B cell (primary cell): ENCODE measurements at regions not wholly inside any gene's neighbourhood (a gene's known extent, or its start where the extent isn't known, plus 50 kb on each side); places are given as distances from the start of the nearest gene placed in this dataset.

ENCODE experiments used
- ATAC-seq: fragments of 200-7000 bp; cut with Tn5 transposase; one replicate; pipeline ENCODE4 v1.10.0; 2021; ENCODE audit warnings: low read depth, mild to moderate bottlenecking, moderate number of reproducible peaks, moderate library complexity
- CTCF ChIA-PET: fragments of 350-600 bp; sonication (Branson Sonifier 250); formaldehyde crosslinking; loops from one replicate; lab custom pipeline; 2021; ENCODE audit warnings: antibody characterized with exemption, inconsistent platforms; lab: Charles Lee
- POLR2A ChIA-PET: fragments of 350-600 bp; sonication (Branson Sonifier 250); formaldehyde crosslinking; loops from one replicate; lab custom pipeline; 2021; ENCODE audit warnings: antibody characterized with exemption; lab: Charles Lee
- DNase-seq: peaks from one replicate; pipeline ENCODE4 v3.0.0; 2013
- H2AFZ ChIP-seq: 2 replicates; pipeline ENCODE4 v1.6.1; 2012; ENCODE audit warnings: mild to moderate bottlenecking, low read depth, low read length; ENCODE audit not compliant: insufficient read depth, poor library complexity, severe bottlenecking
- H3K27ac ChIP-seq, 2 donors: 1 replicate in 1 of 2; 2 replicates in 1 of 2; pipeline ENCODE4 v1.5.1; 2012 to 2013; ENCODE audit warnings: low read length in 2 of 2, mild to moderate bottlenecking in 2 of 2, moderate library complexity in 1 of 2
- H3K27me3 ChIP-seq, 4 experiments: fragments of 200-600 bp in 1 of 4; sonication (generic) in 1 of 4; replicated peaks in 1 of 4; 1 replicate in 2 of 4; 2 replicates in 2 of 4; pipeline versions ENCODE4 v1.6.1 to v1.7.0; 2013 to 2016; ENCODE audit warnings: low read length in 3 of 4, mild to moderate bottlenecking in 2 of 4, mixed read lengths in 1 of 4, moderate library complexity in 1 of 4; ENCODE audit not compliant: insufficient read depth in 4 of 4, control insufficient read depth in 3 of 4; ENCODE audit errors: control extremely low read depth in 1 of 4
- H3K36me3 ChIP-seq, 2 experiments: replicated peaks in 1 of 2; 1 replicate in 1 of 2; 2 replicates in 1 of 2; pipeline versions ENCODE4 v1.6.1 to v1.7.1; 2013; ENCODE audit warnings: low read length in 1 of 2; ENCODE audit not compliant: insufficient read depth in 2 of 2, control insufficient read depth in 1 of 2; ENCODE audit errors: control extremely low read depth in 1 of 2, extremely low read depth in 1 of 2
- H3K4me1 ChIP-seq, 2 donors: fragments of 200-600 bp in 1 of 2; sonication (generic) in 1 of 2; 1 replicate in 1 of 2; 2 replicates in 1 of 2; pipeline versions ENCODE4 v1.5.1 to v1.6.1; 2013 to 2017; ENCODE audit warnings: low read length in 2 of 2; ENCODE audit not compliant: control insufficient read depth in 2 of 2, insufficient read depth in 2 of 2
- H3K4me2 ChIP-seq: replicated peaks from 2 replicates; pipeline ENCODE3; 2012; ENCODE audit warnings: mild to moderate bottlenecking, low read depth, low read length; ENCODE audit not compliant: poor library complexity, severe bottlenecking
- H3K4me3 ChIP-seq, 5 experiments: fragments of 200-600 bp in 1 of 5; sonication (generic) in 1 of 5; 1 replicate in 3 of 5; 2 replicates in 2 of 5; pipeline versions ENCODE4 v1.5.1 to v1.7.0; 2011 to 2016; ENCODE audit warnings: low read length in 4 of 5, mild to moderate bottlenecking in 4 of 5, low read depth in 2 of 5, control low read depth in 1 of 5, moderate library complexity in 1 of 5; ENCODE audit not compliant: insufficient read depth in 1 of 5; ENCODE audit errors: control extremely low read depth in 1 of 5, extremely low read depth in 1 of 5
- H3K79me2 ChIP-seq: fragments of 200-600 bp; sonication (generic); one replicate; pipeline ENCODE4 v1.6.0; 2016; ENCODE audit warnings: low read length; ENCODE audit not compliant: control insufficient read depth, insufficient read depth
- H3K9ac ChIP-seq: fragments of 200-600 bp; sonication (generic); 2 replicates; pipeline ENCODE4 v1.6.1; 2017; ENCODE audit warnings: mild to moderate bottlenecking, low read length, moderate library complexity
- H3K9me3 ChIP-seq, 3 donors: one replicate each; pipeline versions ENCODE4 v1.6.1 to v1.7.1; 2013; ENCODE audit warnings: low read length in 2 of 3; ENCODE audit not compliant: control insufficient read depth in 2 of 3, insufficient read depth in 1 of 3; ENCODE audit errors: control extremely low read depth in 1 of 3
- H4K20me1 ChIP-seq: 2 replicates; pipeline ENCODE4 v1.6.0; 2012; ENCODE audit warnings: mild to moderate bottlenecking, low read length; ENCODE audit not compliant: insufficient read depth, control insufficient read depth, poor library complexity, severe bottlenecking
- H3K27ac Mint-ChIP-seq: one replicate; pipeline ENCODE4 v1.8.0; 2021; ENCODE audit warnings: mixed read lengths
- H3K27me3 Mint-ChIP-seq: one replicate; pipeline ENCODE4 v1.8.0; 2021; ENCODE audit warnings: mixed read lengths
- H3K4me1 Mint-ChIP-seq: one replicate; pipeline ENCODE4 v1.8.0; 2021; ENCODE audit warnings: mixed read lengths
- H3K4me3 Mint-ChIP-seq: one replicate; pipeline ENCODE4 v1.8.0; 2021; ENCODE audit warnings: mixed read lengths
- H3K9me3 Mint-ChIP-seq: one replicate; pipeline ENCODE4 v1.8.0; 2022; ENCODE audit warnings: mixed read lengths; ENCODE audit not compliant: insufficient read depth
- EZH2 ChIP-seq: IDR thresholded peaks from 2 replicates; pipeline ENCODE4 v1.6.1; 2012; ENCODE audit warnings: borderline replicate concordance, low read depth, mild to moderate bottlenecking, moderate library complexity, low read length; ENCODE audit not compliant: insufficient read depth, poor library complexity, severe bottlenecking
- WGBS: methylation state at CpG from one replicate; pipeline ENCODE4 v1.1.5; 2013; ENCODE audit warnings: missing lambda C conversion rate; ENCODE audit not compliant: insufficient coverage; 5-methylcytosine and 5-hydroxymethylcytosine counted together
- intact Hi-C: fragments of 100-400 bp; cut with micrococcal nuclease; formaldehyde crosslinking; loops from one replicate; pipeline ENCODE4 v1.10.0; 2022
- TF ChIP-seq, protein P1 (sequence below): fragments of 200-600 bp; IDR thresholded peaks from one replicate; pipeline ENCODE4 v1.8.0; 2022; ENCODE audit warnings: antibody characterized with exemption, mild to moderate bottlenecking

DNA sequence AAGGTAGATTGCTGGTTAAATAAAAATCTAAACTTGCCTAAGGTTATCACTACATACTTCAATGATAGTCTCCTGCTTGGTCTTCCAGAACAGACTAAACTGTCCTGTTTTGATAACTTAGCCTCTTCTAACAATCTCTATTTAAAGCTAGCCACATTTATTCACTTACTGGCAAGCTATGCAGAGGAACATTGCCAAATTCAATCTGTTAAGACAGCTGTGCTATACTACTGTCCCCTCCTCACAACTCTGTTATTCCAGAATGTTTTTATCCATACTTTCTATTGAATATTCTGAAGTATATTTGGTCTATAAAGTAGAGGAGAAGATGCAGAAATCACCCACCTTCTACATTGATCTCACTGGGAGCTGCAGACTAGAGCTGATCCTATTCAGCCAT, 594.0 kb upstream of the CCDC54 start:
- Histone ChIP-seq H3K79me2 (no peaks in the 10 kb centered on the region), H3K4me1 (no peaks in the 10 kb centered on the region), H2AFZ (no peak overlapping the region), H3K9me3 (no peaks in the 10 kb centered on the region), H3K4me2 (no peak overlapping the region), H3K4me3 (no peak overlapping the region), H4K20me1 (no peaks in the 10 kb centered on the region), H3K27me3 (no peaks in the 10 kb centered on the region), H3K9ac (no peak overlapping the region), H3K27ac (no peak overlapping the region), H3K36me3 (no peaks in the 10 kb centered on the region)
- intact Hi-C loops: no loop called here
- no peaks in the 10 kb centered on the region for H3K4me1 Mint-ChIP-seq
- TF ChIP-seq, protein P1, sequence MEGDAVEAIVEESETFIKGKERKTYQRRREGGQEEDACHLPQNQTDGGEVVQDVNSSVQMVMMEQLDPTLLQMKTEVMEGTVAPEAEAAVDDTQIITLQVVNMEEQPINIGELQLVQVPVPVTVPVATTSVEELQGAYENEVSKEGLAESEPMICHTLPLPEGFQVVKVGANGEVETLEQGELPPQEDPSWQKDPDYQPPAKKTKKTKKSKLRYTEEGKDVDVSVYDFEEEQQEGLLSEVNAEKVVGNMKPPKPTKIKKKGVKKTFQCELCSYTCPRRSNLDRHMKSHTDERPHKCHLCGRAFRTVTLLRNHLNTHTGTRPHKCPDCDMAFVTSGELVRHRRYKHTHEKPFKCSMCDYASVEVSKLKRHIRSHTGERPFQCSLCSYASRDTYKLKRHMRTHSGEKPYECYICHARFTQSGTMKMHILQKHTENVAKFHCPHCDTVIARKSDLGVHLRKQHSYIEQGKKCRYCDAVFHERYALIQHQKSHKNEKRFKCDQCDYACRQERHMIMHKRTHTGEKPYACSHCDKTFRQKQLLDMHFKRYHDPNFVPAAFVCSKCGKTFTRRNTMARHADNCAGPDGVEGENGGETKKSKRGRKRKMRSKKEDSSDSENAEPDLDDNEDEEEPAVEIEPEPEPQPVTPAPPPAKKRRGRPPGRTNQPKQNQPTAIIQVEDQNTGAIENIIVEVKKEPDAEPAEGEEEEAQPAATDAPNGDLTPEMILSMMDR: no peak
- no peak for TF ChIP-seq EZH2
- ChIA-PET POLR2A (no interaction called here), CTCF (no interaction called here)
- ATAC-seq (no peak), DNase-seq (no peak)
- H3K9me3 Mint-ChIP-seq: no peaks in the 10 kb centered on the region
- no peak overlapping the region for H3K27ac Mint-ChIP-seq
- H3K27me3 Mint-ChIP-seq: no peaks in the 10 kb centered on the region
- H3K4me3 Mint-ChIP-seq: no peak overlapping the region

DNA sequence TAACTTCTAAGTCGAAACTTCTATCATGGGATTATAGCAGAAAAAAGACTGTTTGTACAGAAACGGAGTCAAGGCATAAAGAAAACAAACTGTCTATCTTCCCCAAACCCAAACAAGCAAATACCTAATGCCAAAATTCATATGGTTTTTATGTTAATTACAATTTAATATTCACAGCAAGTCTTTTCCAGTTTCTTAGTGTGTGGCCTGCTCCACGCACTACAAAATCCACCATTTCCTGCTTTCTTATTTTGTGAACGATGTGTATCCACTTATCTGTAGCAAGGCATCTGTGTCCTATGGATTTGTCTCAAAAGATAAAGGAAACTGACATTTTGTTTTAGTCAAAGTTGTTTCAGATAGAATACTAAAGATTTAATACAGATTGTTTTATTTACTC, 588.0 kb upstream of the CCDC54 start:
- DNase-seq: no peak
- no peaks in the 10 kb centered on the region for H3K79me2 ChIP-seq
- H3K9ac ChIP-seq: no peak overlapping the region
- no peak overlapping the region for H3K4me2 ChIP-seq
- H3K9me3 ChIP-seq: peaks cover 0 to 1% (median 0%) of the 10 kb centered on the region in 3 donors
- Mint-ChIP-seq H3K4me1 (no peaks in the 10 kb centered on the region), H3K27ac (no peak overlapping the region), H3K9me3 (no peaks in the 10 kb centered on the region), H3K4me3 (no peak overlapping the region), H3K27me3 (no peaks in the 10 kb centered on the region)
- ChIA-PET CTCF (no interaction called here), POLR2A (no interaction called here)
- TF ChIP-seq, protein P1: no peak
- no peak for TF ChIP-seq EZH2
- intact Hi-C loops: no loop called here
- no CpG with 5 or more reads among the region's 4 CpGs for WGBS
- H3K27ac ChIP-seq: no peak overlapping the region
- no peaks in the 10 kb centered on the region for H4K20me1 ChIP-seq
- no peaks in the 10 kb centered on the region for H3K36me3 ChIP-seq
- H3K27me3 ChIP-seq: no peaks in the 10 kb centered on the region
- ATAC-seq: no peak
- no peaks in the 10 kb centered on the region for H3K4me1 ChIP-seq
- H2AFZ ChIP-seq: no peak overlapping the region
- no peak overlapping the region for H3K4me3 ChIP-seq
